ENCODE measurements at regions not wholly inside any gene's neighbourhood (a gene's known extent, or its start where the extent isn't known, plus 50 kb on each side); places are given as distances from the start of the nearest gene placed in this dataset.

DNA sequence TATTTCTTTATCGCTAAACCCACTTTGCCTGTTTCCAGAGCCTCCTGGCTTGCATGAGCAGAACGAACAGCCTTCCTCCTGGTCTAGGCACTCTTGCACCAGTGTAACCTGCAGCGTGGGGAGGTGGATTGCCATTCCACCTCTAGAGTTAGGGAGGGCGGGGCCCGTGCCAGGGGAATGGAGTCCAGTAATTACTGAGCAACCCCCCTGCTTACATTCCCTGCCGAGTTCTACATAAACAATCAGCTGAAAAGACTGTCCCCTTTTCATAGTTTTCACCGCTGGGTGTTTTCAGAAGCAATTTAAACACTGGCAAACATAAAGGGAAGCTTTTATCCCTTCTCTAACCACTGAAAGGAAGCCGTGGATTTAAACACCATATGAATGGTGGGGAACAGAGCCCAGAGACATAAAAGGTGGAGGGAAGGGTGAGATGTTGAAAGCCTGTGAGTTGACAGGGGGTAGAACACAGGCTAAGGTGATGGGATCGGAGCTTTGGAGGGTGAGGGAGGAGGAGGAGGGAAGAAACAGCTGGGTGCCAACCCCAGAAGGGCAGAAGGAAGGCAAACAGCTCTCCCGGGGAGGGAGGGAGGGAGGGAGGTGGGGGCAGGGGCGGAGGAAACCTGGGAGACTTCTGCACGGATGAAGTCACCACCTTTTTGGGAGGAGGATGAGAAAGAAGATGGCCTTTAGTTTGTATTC, 68.0 kb upstream of the WDR26 start:
- TF ChIP-seq, protein P1, sequence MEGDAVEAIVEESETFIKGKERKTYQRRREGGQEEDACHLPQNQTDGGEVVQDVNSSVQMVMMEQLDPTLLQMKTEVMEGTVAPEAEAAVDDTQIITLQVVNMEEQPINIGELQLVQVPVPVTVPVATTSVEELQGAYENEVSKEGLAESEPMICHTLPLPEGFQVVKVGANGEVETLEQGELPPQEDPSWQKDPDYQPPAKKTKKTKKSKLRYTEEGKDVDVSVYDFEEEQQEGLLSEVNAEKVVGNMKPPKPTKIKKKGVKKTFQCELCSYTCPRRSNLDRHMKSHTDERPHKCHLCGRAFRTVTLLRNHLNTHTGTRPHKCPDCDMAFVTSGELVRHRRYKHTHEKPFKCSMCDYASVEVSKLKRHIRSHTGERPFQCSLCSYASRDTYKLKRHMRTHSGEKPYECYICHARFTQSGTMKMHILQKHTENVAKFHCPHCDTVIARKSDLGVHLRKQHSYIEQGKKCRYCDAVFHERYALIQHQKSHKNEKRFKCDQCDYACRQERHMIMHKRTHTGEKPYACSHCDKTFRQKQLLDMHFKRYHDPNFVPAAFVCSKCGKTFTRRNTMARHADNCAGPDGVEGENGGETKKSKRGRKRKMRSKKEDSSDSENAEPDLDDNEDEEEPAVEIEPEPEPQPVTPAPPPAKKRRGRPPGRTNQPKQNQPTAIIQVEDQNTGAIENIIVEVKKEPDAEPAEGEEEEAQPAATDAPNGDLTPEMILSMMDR (IDR thresholded peaks at IDR 0.05), result no peak
- TF ChIP-seq POLR2A (IDR thresholded peaks at IDR 0.05), result no peak
